HUDEP-2 (cell line): ENCODE measurements at regions not wholly inside any gene's neighbourhood (a gene's known extent, or its start where the extent isn't known, plus 50 kb on each side); places are given as distances from the start of the nearest gene placed in this dataset.

ENCODE experiments used
- DNase-seq, 76 experiments: peaks; one replicate each; lab custom pipeline; 2025; ENCODE audit not compliant: unreplicated experiment in 76 of 76; lab: John Stamatoyannopoulos, UW

GRCh38 chr1:59218521-59219236, 78.2 kb upstream of the FGGY start:
- no peak for DNase-seq

GRCh38 chr1:59219916-59220315, 77.0 kb upstream of the FGGY start:
- no peak for DNase-seq

GRCh38 chr1:59220356-59220755, 76.5 kb upstream of the FGGY start:
- no peak for DNase-seq

DNA sequence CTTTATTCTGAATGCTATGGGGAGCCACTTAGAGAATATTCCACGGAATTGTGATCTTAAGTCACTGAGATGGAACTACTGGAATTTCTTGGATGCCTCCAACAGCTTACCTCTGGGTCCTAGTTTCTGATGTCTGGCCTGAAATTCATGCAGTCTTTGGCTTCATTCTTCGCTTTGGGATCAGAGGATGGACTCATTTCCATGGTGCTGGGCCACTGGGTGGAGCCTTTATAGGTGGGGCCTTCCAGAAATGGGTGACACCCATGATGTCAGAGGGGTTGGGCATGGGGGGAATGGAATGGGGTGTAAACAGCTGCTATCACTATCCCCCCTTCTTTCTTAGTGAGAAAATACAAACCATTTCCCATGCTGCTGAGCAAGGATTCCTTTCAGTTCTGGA, 73.7 kb upstream of the FGGY start:
- DNase-seq, result no peak

DNA sequence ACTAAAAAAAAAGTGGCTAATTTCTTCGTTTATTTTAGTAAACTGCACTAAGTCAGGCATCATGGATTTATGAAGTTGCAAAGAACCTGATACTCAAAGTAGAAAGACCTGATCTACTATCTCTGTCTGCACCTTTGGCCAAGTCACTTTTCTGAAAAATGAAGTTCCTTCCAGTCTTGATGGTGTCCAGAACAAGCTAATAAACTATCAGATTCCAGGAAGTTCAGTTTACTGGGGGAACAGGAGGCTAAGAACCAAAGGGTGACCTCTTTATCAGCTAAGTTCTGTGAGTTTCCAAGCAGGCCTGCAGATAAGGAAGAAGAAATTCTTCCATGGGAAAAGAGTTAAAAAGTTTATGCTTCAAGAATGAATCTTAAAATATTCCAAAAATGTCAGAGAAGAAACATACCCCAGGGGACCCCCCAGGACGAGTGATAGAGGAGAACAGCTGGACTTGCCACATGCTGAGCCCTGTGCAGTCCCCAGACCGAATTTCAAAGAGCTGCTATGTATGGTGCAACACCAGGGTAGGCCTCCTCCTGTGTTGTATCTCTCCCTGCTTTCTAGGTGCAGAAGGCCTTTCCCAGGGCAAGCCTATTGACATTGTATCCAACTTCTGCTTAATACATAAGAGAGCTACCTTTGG, 72.8 kb upstream of the FGGY start:
- no peak for DNase-seq

GRCh38 chr1:59225594-59226316, 71.1 kb upstream of the FGGY start:
- no peak for DNase-seq

DNA sequence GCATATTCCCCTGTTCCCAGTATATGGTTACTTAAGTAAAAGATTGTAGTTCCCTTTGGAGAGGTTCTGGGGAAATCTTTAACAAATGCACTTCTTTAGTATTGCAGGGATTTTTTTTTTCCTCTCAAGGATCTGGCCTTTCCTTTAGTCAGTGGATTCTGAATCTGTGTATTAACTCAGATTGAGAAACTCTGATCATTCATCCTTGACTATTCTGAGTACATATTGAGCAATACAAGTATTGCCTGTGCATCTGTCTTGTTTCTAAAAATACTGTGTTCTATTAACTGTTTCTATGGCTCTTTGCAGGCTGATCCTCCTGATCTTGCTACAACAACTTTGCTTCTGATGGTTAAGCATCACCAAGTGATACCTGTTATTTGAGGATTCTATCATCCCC, 67.8 kb upstream of the FGGY start:
- no peak for DNase-seq

- no peak for DNase-seq
These were observed 66.3 kb upstream of the FGGY start for GRCh38 chr1:59230622-59231021.

GRCh38 chr1:59232216-59232615, 64.7 kb upstream of the FGGY start:
- no peak for DNase-seq

- no peak for DNase-seq
These were observed 63.5 kb upstream of the FGGY start for GRCh38 chr1:59233444-59233843.

DNA sequence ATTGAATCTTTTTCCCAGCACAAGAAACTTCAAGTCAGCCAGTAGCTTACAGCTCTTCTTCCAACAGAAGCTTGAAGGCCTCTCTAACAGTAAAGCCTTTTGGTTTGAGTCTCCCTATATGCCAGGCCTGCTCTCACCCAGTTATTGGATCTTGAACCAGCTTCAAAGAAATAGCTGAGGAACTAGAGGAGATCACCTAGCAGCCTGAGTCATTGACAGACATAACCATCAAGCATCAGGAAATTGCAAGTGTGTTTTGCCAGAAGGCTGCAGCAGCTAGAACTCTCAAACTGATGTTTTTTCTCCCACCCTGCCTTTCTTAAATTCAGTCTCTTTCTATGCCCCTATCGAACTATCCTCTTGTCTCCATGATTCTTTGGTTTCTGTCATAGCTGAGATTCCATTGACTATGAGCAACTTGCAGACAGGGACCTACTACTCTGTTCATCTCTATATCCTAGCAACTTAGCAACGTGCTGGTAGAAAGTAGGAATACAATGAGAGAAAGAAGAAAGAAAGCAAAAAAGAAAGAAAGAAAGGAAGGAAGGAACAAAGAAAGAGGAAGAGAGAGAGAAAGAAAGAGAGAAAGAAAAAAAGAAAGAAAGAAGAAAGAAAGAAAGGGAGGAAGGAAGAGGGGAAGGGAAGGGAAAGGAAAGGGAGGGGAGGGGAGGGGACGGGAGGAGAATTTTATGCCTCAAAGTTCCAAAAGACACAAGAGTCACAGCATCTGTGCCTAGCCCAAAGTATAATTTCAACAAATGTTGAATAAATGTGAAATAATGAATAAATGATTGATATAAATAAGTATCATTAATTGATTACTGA, 60.0 kb upstream of the FGGY start:
- no peak for DNase-seq

- DNase-seq, result no peak
These were observed 59.0 kb upstream of the FGGY start for GRCh38 chr1:59237900-59238299.

DNA sequence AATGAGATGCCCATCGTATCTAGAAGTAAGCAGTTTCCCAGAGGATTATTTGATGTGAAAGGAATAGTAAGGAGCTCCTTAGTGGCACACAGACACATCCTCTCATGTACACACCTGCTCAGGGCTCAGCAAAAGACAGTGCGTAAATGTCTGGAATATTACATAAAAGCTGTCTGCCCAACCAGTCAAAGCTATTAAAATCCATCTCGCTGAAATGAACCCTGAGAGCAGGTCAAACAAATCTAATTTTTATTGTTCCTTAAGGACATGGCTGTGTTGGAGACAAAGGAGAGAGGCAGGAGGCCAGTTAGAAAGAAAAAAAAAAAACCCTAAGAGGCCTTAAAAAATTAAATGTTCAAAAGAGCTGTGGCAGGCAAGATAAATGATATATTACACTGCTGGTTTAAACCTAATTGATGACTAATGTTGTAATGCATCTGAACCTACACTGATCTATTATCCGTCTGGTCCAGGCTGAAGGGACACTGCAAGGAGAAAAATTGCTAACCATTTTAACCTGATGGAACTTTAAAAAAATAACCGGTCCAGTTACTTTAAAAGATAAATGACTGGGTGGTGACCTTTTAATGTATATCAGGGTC, 58.5 kb upstream of the FGGY start:
- DNase-seq, result no peak

DNA sequence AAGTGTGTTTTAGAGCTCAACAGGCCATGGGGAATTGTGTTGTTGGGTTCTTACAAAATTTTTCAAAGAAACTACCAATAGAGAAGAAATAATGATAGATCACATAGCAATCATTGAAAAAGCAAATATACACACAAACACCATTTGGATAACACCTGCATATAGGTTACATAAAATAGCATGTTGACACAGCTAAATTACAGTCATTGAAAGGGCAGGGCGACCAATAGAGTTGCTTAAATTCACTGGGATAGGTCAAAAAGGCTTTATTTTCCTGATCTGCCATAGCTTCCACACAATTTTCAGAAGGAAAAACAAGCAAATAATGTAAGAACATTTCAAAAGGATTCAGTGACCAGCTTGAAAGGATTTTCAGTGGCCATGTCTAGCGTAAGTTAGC, 57.9 kb upstream of the FGGY start:
- DNase-seq, result no peak

DNA sequence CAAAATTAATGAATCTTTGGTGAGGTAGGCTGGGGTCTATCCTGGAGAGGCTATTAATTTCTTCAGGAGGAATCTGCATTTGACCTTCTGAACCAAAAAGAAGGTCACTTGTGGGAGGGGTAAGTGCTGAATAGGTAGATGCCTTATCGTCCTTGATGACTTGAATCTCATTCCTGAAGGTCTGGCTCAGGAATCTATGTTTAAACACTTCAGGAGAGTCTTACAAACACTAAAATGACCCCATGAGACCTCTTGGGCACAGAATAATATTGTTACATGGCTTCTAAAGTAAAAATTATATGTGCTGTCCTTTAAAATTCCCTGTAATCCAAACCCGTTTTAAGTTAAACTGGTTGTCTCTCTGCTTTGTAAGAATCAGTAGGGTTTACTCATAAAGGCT, 55.0 kb upstream of the FGGY start:
- DNase-seq, result no peak

DNA sequence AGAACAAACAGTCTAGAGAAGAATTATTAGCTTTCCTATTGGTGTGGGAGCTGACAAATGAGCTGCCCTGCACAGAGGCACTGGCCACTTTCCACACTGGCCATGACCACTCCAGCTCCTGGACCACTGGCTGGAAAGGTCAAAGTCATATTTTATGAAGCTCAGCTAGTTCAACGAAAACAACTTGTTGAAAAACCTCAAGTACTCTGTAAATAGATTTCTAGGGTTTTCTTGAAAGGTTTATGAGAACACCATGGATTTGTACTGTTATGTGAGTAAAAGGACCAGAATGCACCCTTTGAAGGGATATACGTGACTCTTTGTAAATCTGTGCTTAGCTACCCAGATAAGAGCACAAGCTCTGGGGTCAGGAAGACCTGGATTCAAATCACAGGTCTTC, 54.5 kb upstream of the FGGY start:
- DNase-seq, result no peak

DNA sequence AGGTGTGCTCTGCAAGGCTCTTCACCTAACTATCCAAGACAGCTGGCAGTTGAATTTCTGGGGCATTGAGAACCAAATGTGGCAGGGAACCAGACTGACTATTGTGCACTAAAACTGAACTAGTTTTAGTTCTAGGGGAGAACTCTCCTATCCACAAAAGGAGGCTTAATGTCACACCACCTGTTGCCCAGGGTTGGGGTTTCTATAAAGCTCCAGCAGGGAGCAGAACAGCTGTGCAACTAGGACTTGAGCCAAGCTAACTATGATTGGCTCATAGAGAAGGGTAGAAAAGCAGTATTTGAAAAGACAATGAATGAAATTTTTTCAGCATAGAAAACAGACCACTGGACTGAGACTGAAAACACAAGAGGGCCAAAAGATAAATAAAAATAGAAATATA, 53.3 kb upstream of the FGGY start:
- no peak for DNase-seq

DNA sequence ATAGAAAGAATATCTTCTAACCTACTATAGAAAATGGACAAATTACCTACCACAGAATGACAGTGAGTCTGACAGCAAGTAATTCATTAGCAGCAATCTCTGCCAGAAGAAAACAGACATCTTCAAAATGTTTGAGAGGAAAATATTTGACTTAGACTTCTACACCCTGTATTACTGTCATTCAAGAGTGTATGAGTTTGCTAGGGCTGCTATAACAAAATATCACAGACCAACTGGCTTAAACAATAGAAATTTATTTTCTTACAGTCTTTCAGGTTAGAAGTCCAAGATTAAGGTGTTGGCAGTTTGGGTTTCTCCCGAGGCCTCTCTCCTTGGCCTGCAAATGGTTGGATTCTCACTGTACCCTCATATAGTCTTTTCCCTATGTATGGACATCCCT, 52.9 kb upstream of the FGGY start:
- DNase-seq, result no peak

DNA sequence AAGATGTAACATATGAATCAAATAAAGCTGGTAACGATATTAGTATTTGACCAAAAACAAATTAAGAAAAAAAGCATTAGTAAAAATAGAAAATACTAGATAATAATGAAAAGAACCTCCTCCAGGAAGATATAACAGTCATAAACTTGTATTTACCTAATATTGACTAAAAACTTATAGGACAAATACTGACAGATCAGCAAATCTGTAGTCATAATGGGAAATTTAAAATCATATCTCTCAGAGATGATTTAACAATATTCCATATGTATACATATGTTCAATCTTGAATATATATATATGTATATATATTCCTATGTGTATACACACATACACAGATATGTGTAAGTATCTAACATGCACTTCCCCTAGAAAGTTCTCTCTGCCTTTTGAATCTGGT, 52.0 kb upstream of the FGGY start:
- DNase-seq, result no peak
